Spinal cord (tissue), 10 donors: ENCODE measurements at regions not wholly inside any gene's neighbourhood (a gene's known extent, or its start where the extent isn't known, plus 50 kb on each side); places are given as distances from the start of the nearest gene placed in this dataset.

Experiments
- DNase-seq, 6 donors: peaks; one replicate each; pipeline versions ENCODE4 v3.0.0 to v3.0.0-alpha.2; 2013 to 2015; ENCODE audit warnings: low spot score in 6 of 6, low read depth in 4 of 6
- H3K27ac ChIP-seq: one replicate; pipeline ENCODE4 v1.5.1; 2013; ENCODE audit warnings: low read depth, low read length, control low read depth
- H3K27me3 ChIP-seq: one replicate; pipeline ENCODE4 v1.6.1; 2013; ENCODE audit warnings: low read length; ENCODE audit not compliant: control insufficient read depth, insufficient read depth
- H3K36me3 ChIP-seq: one replicate; pipeline ENCODE4 v1.6.1; 2013; ENCODE audit warnings: low read length; ENCODE audit not compliant: control insufficient read depth, insufficient read depth
- H3K4me1 ChIP-seq: one replicate; pipeline ENCODE4 v1.6.1; 2013; ENCODE audit warnings: low read length; ENCODE audit not compliant: control insufficient read depth, insufficient read depth
- H3K4me3 ChIP-seq: one replicate; pipeline ENCODE4 v1.5.1; 2013; ENCODE audit warnings: low read depth, low read length, control low read depth
- H3K9me3 ChIP-seq: one replicate; pipeline ENCODE4 v1.6.1; 2013; ENCODE audit warnings: low read length; ENCODE audit not compliant: control insufficient read depth, insufficient read depth
- WGBS: methylation state at CpG from one replicate; pipeline ENCODE4 v1.1.5; 2013; ENCODE audit warnings: missing lambda C conversion rate; ENCODE audit not compliant: insufficient coverage; 5-methylcytosine and 5-hydroxymethylcytosine counted together
- small RNA-seq: library from RNA; depleted of rRNA; stranded (forward); fragments of <200 nt; gene quantifications from one replicate; pipeline ENCODE3, GENCODE V24; 2014; ENCODE audit warnings: low replicate concordance
- donor health status: healthy.

DNA sequence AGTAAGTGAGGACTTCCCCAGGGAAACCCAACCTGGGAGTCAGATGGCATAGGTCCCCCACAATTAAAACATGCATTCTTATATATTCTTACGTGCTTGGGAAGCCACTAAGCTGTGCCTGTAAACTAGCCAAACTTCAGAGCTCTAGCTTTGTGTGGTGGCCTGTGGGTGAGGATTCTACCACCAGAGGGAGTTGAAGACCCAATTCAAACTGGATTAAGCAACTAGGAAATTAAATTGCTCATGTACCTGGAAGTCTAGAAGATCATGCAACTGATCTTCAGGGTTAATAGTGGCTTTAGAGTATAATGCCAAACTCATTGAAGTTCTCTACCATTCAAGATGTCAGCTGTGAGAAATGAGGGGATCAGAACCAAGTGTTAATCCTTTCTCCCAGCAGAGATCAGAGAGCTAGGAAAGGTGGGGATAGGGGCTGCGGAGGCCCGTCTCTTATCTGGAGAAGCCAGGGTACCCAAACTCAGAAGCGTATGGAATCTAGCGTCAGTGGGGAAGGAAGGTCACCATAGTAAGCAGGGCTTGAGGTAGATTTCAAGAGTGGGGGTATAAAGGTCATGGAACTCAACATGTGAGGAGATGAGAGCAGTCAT lies 53.2 kb upstream of the CCDC85A start:
- Histone ChIP-seq H3K36me3 (no peaks in the 10 kb centered on the region), H3K9me3 (no peaks in the 10 kb centered on the region), H3K4me3 (no peak overlapping the region), H3K27me3 (no peaks in the 10 kb centered on the region), H3K4me1 (no peaks in the 10 kb centered on the region), H3K27ac (no peak overlapping the region)
- DNase-seq = peak in 2 of 6 donors; percentile 69 to 77
- WGBS = 92% methylated on average over 4 of the region's 5 CpGs

DNA sequence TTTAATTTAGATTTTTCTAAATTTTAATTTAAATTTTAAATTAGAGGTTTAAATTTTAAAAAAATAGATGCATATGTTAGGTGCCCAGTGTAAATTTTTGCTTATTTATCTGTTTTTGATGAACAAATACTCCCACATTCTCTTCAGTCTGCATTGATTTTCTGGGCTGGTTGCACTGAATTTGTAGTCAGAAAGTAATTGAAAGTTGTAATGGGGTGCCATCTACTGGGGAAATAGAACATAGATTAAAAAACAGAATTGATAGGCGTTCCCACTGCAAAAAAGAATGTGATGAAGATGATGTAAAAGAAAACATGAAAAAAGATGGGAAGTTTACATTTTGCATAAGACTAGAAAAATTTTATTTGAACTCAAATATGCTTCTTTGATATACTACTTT lies 51.7 kb upstream of the CCDC85A start:
- Histone ChIP-seq H3K27me3 (no peaks in the 10 kb centered on the region), H3K27ac (no peak overlapping the region), H3K36me3 (no peaks in the 10 kb centered on the region), H3K4me3 (no peak overlapping the region), H3K4me1 (no peaks in the 10 kb centered on the region), H3K9me3 (no peaks in the 10 kb centered on the region)
- no CpG with 5 or more reads among the region's 1 CpG for WGBS
- DNase-seq = peak; percentile 44 to 93 (median 59)

DNA sequence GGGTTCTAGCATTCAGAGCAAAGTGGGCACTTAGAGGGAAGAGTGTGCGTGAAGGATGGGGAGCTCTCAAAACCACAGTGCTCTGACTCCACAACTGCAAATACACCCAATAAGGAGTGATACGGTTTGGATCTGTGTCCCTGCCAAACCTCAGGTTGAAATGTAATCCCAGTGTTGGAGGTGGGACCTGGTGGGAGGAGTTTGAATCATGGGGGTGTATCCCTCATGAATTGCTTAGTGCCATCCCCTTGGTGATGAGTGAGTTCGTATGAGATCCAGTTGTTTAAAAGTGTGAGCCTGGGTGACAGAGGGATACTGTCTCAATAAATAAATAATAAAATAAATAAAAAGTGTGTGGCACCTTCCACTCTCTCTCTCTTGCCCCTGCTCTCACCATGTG lies 50.3 kb upstream of the CCDC85A start:
- Histone ChIP-seq H3K4me3 (no peak overlapping the region), H3K27ac (no peak overlapping the region), H3K27me3 (no peaks in the 10 kb centered on the region), H3K4me1 (no peaks in the 10 kb centered on the region), H3K36me3 (no peaks in the 10 kb centered on the region), H3K9me3 (no peaks in the 10 kb centered on the region)
- 83% methylated on average over 1 of the region's 3 CpGs for WGBS
- no peak for DNase-seq

DNA sequence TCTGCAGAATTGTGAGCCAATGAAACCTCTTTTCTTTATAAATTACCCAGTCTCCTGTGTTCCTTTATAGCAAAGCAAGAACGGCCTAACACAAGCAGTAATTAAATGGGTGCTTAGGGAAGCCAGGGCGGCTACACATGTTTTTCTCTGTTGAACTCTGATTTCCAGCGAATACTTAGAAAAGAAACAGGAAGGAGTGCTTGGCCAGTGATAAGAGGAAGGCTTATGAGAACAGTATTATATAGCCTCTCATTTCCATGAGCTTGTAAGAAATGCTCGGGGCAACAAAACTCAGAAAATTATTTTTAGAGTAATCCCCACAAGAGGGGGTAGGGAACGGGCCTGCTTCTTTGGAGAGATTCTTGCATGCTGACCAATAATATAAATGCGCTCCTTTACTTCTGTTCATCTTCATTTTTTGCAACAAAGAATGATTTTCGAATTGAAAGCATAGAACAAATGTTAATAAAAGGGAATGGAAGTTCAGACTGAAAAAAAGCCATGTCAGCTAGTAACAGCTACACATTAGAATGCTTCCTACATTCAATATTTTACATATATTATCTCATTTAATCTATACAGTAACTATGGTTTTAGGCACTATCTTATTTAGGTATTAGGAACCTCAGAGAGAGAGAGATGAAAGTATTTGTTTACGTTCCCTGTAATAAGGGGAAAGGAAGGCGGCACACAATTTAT lies 49.7 kb upstream of the CCDC85A start:
- Histone ChIP-seq H3K27me3 (no peaks in the 10 kb centered on the region), H3K9me3 (no peaks in the 10 kb centered on the region), H3K36me3 (no peaks in the 10 kb centered on the region), H3K4me3 (no peak overlapping the region), H3K4me1 (no peaks in the 10 kb centered on the region), H3K27ac (no peak overlapping the region)
- no CpG with 5 or more reads among the region's 9 CpGs for WGBS
- peak in 1 of 6 donors; percentile 63 for DNase-seq

Small RNAs in the stretch of these regions (small RNA-seq; reads per million reads assigned to genes)
- gene MIR216A (0.73 reads per million, percentile 70 among the genes with 10 or more reads in this experiment), gene MIR216B (1.5 reads per million, percentile 87 among the genes with 10 or more reads in this experiment), gene MIR217 (1.0 reads per million, percentile 79 among the genes with 10 or more reads in this experiment)
